ENCODE measurements at regions not wholly inside any gene's neighbourhood (a gene's known extent, or its start where the extent isn't known, plus 50 kb on each side); places are given as distances from the start of the nearest gene placed in this dataset.

GRCh38 chr3:146921693-146922092 lies 316.5 kb upstream of the PLSCR5 start:
- no peak overlapping the region for H3K27ac ChIP-seq
- TF ChIP-seq, protein P1, sequence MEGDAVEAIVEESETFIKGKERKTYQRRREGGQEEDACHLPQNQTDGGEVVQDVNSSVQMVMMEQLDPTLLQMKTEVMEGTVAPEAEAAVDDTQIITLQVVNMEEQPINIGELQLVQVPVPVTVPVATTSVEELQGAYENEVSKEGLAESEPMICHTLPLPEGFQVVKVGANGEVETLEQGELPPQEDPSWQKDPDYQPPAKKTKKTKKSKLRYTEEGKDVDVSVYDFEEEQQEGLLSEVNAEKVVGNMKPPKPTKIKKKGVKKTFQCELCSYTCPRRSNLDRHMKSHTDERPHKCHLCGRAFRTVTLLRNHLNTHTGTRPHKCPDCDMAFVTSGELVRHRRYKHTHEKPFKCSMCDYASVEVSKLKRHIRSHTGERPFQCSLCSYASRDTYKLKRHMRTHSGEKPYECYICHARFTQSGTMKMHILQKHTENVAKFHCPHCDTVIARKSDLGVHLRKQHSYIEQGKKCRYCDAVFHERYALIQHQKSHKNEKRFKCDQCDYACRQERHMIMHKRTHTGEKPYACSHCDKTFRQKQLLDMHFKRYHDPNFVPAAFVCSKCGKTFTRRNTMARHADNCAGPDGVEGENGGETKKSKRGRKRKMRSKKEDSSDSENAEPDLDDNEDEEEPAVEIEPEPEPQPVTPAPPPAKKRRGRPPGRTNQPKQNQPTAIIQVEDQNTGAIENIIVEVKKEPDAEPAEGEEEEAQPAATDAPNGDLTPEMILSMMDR (conservative IDR thresholded peaks at IDR 0.05) = no peak
- no peak for TF ChIP-seq ZFX (IDR thresholded peaks at IDR 0.05)

DNA sequence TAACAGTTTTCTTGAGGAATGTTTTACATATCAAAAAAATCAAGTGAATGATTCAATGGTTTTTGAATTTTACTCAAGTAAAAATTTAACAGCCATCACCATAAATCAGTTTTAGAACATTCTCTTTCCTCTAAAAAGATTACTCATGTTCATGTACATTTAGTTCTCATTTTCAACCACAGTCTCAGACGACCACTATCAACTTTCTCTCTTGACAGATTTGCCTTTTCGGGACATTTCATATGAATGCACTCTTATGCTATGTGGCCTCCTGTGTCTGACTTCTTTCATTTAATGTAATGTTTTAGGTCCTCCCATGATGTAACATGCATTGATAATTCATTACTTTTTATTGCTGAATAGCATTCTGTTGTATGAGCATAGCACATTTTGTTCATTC lies 309.3 kb upstream of the PLSCR5 start:
- no peak for TF ChIP-seq ZFX (IDR thresholded peaks at IDR 0.05)
- TF ChIP-seq, protein P1 (conservative IDR thresholded peaks at IDR 0.05) = no peak
- H3K27ac ChIP-seq = no peak overlapping the region

GRCh38 chr3:146912241-146913015 lies 307.3 kb upstream of the PLSCR5 start:
- H3K27ac ChIP-seq = no peak overlapping the region
- no peak for TF ChIP-seq ZFX (IDR thresholded peaks at IDR 0.05)
- TF ChIP-seq, protein P1 (conservative IDR thresholded peaks at IDR 0.05) = no peak

DNA sequence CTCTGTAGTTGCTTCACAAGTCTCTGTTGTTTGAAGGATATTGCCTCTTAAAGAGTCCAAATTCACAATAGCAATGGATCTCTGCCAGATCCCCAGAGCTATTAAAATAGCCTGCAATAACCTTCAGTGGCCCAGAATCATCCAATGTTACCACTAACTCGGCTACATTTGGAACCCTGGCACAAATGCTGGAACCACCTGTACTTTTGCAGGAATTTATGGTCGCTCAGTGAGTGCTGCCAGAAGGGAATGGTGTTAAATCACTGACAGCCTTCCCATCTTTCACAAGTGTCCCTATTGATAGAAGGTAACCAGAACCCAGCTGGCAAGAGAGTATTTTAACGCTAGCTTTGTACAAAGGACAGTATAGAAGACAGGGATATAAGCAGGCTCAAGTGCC lies 298.8 kb upstream of the PLSCR5 start:
- TF ChIP-seq ZFX (IDR thresholded peaks at IDR 0.05) = no peak
- TF ChIP-seq, protein P1 (conservative IDR thresholded peaks at IDR 0.05) = no peak
- no peak overlapping the region for H3K27ac ChIP-seq

- TF ChIP-seq, protein P1 (conservative IDR thresholded peaks at IDR 0.05) = no peak
- TF ChIP-seq ZFX (IDR thresholded peaks at IDR 0.05) = no peak
- H3K27ac ChIP-seq = no peak overlapping the region
Observed at GRCh38 chr3:146899171-146899570, 294.0 kb upstream of the PLSCR5 start.

GRCh38 chr3:146896711-146897110 lies 291.6 kb upstream of the PLSCR5 start:
- TF ChIP-seq, protein P1 (conservative IDR thresholded peaks at IDR 0.05) = no peak
- no peak for TF ChIP-seq ZFX (IDR thresholded peaks at IDR 0.05)
- H3K27ac ChIP-seq = no peak overlapping the region

DNA sequence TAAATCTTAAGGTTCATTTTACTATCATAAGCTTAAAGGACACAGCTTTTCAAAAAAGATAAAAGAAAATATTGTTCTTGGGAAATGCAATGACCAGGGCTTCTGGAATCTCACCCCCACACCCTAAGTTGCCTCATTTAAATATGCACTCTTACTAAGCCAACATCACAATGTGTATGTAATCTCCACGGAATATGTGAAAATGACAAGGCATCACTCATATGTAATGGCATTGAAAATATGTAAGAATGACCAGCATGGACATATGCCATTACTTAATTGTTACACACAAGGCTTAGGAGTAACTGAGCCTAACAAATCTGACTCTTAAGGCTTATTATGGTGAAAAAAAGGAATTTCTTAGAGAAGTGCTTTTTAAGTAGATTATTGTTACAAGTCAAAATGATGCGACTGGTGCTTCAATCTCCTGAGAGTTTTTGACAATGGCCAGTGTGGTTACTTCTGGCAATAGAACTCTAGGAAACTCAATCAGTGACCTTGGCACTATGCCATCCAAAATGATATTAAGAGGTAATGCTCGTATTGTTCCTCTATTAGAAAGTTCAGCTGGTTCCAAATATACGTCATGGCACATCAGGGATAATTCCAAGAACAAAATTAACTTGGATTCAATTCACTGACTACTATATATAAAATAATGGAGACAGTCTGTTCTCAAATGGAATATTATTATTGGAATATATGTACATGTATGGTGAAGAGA lies 290.0 kb upstream of the PLSCR5 start:
- no peak overlapping the region for H3K27ac ChIP-seq
- no peak for TF ChIP-seq ZFX (IDR thresholded peaks at IDR 0.05)
- TF ChIP-seq, protein P1 (conservative IDR thresholded peaks at IDR 0.05) = no peak
